Stomach (tissue), 8 donors: ENCODE measurements at regions not wholly inside any gene's neighbourhood (a gene's known extent, or its start where the extent isn't known, plus 50 kb on each side); places are given as distances from the start of the nearest gene placed in this dataset.

Experiments
- DNase-seq, 2 donors: peaks; one replicate each; pipeline versions ENCODE4 v3.0.0 to v3.0.0-alpha.2; 2013 to 2019
- H3K27ac ChIP-seq, 5 donors: fragments of 200-600 bp in 4 of 5; sonication (generic) in 4 of 5; one replicate each; pipeline ENCODE4 v1.5.1; 2013 to 2019; ENCODE audit warnings: mild to moderate bottlenecking in 1 of 5, moderate library complexity in 1 of 5
- H3K27me3 ChIP-seq, 3 donors: fragments of 200-600 bp; sonication (generic); one replicate each; pipeline ENCODE4 v1.5.1; 2017 to 2019; ENCODE audit warnings: mixed run types in 1 of 3
- H3K36me3 ChIP-seq, 4 donors: fragments of 200-600 bp; sonication (generic); 1 replicate in 3 of 4; 2 replicates in 1 of 4; pipeline ENCODE4 v1.5.1; 2016 to 2019
- H3K4me1 ChIP-seq, 4 donors: fragments of 200-600 bp; sonication (generic); one replicate each; pipeline ENCODE4 v1.5.1; 2016 to 2019
- H3K4me3 ChIP-seq, 4 donors: fragments of 200-600 bp; sonication (generic) in 3 of 4; one replicate each; pipeline ENCODE4 v1.5.1; 2016 to 2019; ENCODE audit warnings: mild to moderate bottlenecking in 1 of 4
- H3K9me3 ChIP-seq, 4 donors: fragments of 200-600 bp; sonication (generic); one replicate each; pipeline ENCODE4 v1.5.1; 2016 to 2019
- CTCF ChIP-seq, 7 experiments: fragments of 450-650 bp in 4 of 7; fragments of 200-600 bp in 3 of 7; sonication (generic) in 3 of 7; IDR thresholded peaks; one replicate each; pipeline ENCODE4 v1.5.1; 2016 to 2019; ENCODE audit warnings: antibody characterized with exemption in 7 of 7, control low read depth in 2 of 7, mild to moderate bottlenecking in 1 of 7
- EP300 ChIP-seq: sonication (generic); formaldehyde crosslinking; IDR thresholded peaks from one replicate; pipeline ENCODE4 v1.6.1; 2017; ENCODE audit warnings: antibody characterized with exemption
- POLR2A ChIP-seq, 4 donors: fragments of 450-650 bp; IDR thresholded peaks; one replicate each; pipeline ENCODE4 v1.6.1; 2016; ENCODE audit warnings: antibody characterized with exemption in 4 of 4, control low read depth in 2 of 4, mild to moderate bottlenecking in 1 of 4, moderate library complexity in 1 of 4
- POLR2AphosphoS5 ChIP-seq, 3 donors: sonication (generic); formaldehyde crosslinking; IDR thresholded peaks; one replicate each; pipeline ENCODE4 v1.6.1; 2016; ENCODE audit warnings: antibody characterized with exemption in 3 of 3
- WGBS, 5 donors: extraction: QIAGEN DNeasy Blood & Tissue Kit in 3 of 5; methylation state at CpG; one replicate each; pipeline versions ENCODE4 v1.1.5 to v1.1.7; 2013 to 2018; 5-methylcytosine and 5-hydroxymethylcytosine counted together
- intact Hi-C: fragments of 100-400 bp; cut with DNase I; formaldehyde crosslinking; loops from one replicate; pipeline ENCODE4 v1.15.1; 2023; ENCODE audit warnings: low total_unique reads
- donor health status: healthy with polysubstance abuse.
- donor health status: Bipolar disorder and iron deficiency.
- donor health status: healthy.

GRCh38 chr6:139676718-139677117, 302.3 kb upstream of the CITED2 start:
- DNase-seq = no peak
- Histone ChIP-seq H3K9me3 (no peaks in the 10 kb centered on the region), H3K4me1 (peaks cover 0 to 11% (median 6%) of the 10 kb centered on the region in 4 donors), H3K4me3 (no peak overlapping the region), H3K27ac (no peak overlapping the region), H3K36me3 (no peaks in the 10 kb centered on the region), H3K27me3 (no peaks in the 10 kb centered on the region)
- TF ChIP-seq POLR2AphosphoS5 (IDR thresholded peaks at IDR 0.05) = no peak
- TF ChIP-seq POLR2A (IDR thresholded peaks at IDR 0.05) = no peak
- TF ChIP-seq EP300 = no peak
- no peak for TF ChIP-seq CTCF (IDR thresholded peaks at IDR 0.05)
- intact Hi-C loops = no loop called here

GRCh38 chr6:139666284-139666683, 291.8 kb upstream of the CITED2 start:
- no peaks in the 10 kb centered on the region for H3K27me3 ChIP-seq
- TF ChIP-seq POLR2AphosphoS5 (IDR thresholded peaks at IDR 0.05) (no peak), EP300 (no peak)
- no peaks in the 10 kb centered on the region for H3K36me3 ChIP-seq
- H3K4me1 ChIP-seq = no peaks in the 10 kb centered on the region
- H3K4me3 ChIP-seq = no peak overlapping the region
- DNase-seq = no peak
- intact Hi-C loops = no loop called here
- H3K9me3 ChIP-seq = peaks cover 0 to 5% (median 2%) of the 10 kb centered on the region in 4 donors
- no peak overlapping the region for H3K27ac ChIP-seq

- Histone ChIP-seq H3K4me1 (no peaks in the 10 kb centered on the region), H3K27me3 (no peaks in the 10 kb centered on the region), H3K4me3 (no peak overlapping the region), H3K27ac (no peak overlapping the region), H3K9me3 (peaks cover 0 to 5% (median 2%) of the 10 kb centered on the region in 4 donors), H3K36me3 (no peaks in the 10 kb centered on the region)
- 94 to 100% (median 100%) methylated on average over 1 of the region's 1 CpG for WGBS, 5 donors
- TF ChIP-seq POLR2A (IDR thresholded peaks at IDR 0.05) (no peak), EP300 (no peak), CTCF (IDR thresholded peaks at IDR 0.05) (no peak), POLR2AphosphoS5 (IDR thresholded peaks at IDR 0.05) (no peak)
- intact Hi-C loops = no loop called here
- no peak for DNase-seq
Observed at GRCh38 chr6:139663996-139664395, 289.5 kb upstream of the CITED2 start.

- DNase-seq = no peak
- intact Hi-C loops = no loop called here
Observed at GRCh38 chr6:139659711-139660110, 285.3 kb upstream of the CITED2 start.

More at GRCh38 chr6:139659711-139660110, 285.3 kb upstream of the CITED2 start:
- Histone ChIP-seq H3K4me1 (peaks cover 0 to 14% (median 4%) of the 10 kb centered on the region in 4 donors), H3K4me3 (no peak overlapping the region), H3K36me3 (no peaks in the 10 kb centered on the region), H3K9me3 (peaks cover 0 to 5% (median 2%) of the 10 kb centered on the region in 4 donors), H3K27ac (no peak overlapping the region), H3K27me3 (no peaks in the 10 kb centered on the region)
- 35 to 52% (median 38%) methylated on average over 2 of the region's 2 CpGs for WGBS, 5 donors
- TF ChIP-seq CTCF (IDR thresholded peaks at IDR 0.05) = no peak
- no peak for TF ChIP-seq EP300
- TF ChIP-seq POLR2AphosphoS5 (IDR thresholded peaks at IDR 0.05) = no peak
- TF ChIP-seq POLR2A (IDR thresholded peaks at IDR 0.05) = no peak
